GM23338 (cell line): ENCODE measurements at regions not wholly inside any gene's neighbourhood (a gene's known extent, or its start where the extent isn't known, plus 50 kb on each side); places are given as distances from the start of the nearest gene placed in this dataset.

Experiments
- ATAC-seq: fragments of 200-7000 bp; cut with Tn5 transposase; 3 replicates; pipeline ENCODE4 v1.9.1; 2020
- DNase-seq: peaks from one replicate; pipeline ENCODE4 v3.0.0-alpha.2; 2015; ENCODE audit warnings: low spot score
- H2AFZ ChIP-seq: fragments of 200-600 bp; sonication (generic); 2 replicates; pipeline ENCODE4 v1.8.0; 2016; ENCODE audit warnings: antibody characterized with exemption, mild to moderate bottlenecking, moderate library complexity
- H3F3A ChIP-seq: fragments of 200-600 bp; sonication (generic); replicated peaks from 2 replicates; pipeline ENCODE4 v1.8.0; 2017; ENCODE audit warnings: antibody characterized with exemption, mixed run types, low read depth
- H3K27ac ChIP-seq: fragments of 200-600 bp; sonication (generic); 2 replicates; pipeline ENCODE4 v1.6.1; 2016; ENCODE audit warnings: low read depth
- H3K27me3 ChIP-seq: fragments of 200-600 bp; sonication (generic); 2 replicates; pipeline ENCODE4 v1.8.0; 2016; ENCODE audit warnings: mild to moderate bottlenecking, mixed run types, moderate library complexity; ENCODE audit not compliant: insufficient read depth
- H3K36me3 ChIP-seq: fragments of 200-600 bp; sonication (generic); 2 replicates; pipeline ENCODE4 v1.8.0; 2016; ENCODE audit warnings: mild to moderate bottlenecking; ENCODE audit not compliant: insufficient read depth
- H3K4me1 ChIP-seq: fragments of 200-600 bp; sonication (generic); 2 replicates; pipeline ENCODE4 v1.8.0; 2016; ENCODE audit warnings: mild to moderate bottlenecking, moderate library complexity; ENCODE audit not compliant: insufficient read depth
- H3K4me2 ChIP-seq: fragments of 200-600 bp; sonication (generic); 2 replicates; pipeline ENCODE4 v1.7.1; 2017; ENCODE audit warnings: mixed run types
- H3K4me3 ChIP-seq: fragments of 200-600 bp; sonication (generic); 2 replicates; pipeline ENCODE4 v1.6.1; 2016; ENCODE audit warnings: mixed run types
- H3K79me2 ChIP-seq: fragments of 200-600 bp; sonication (generic); replicated peaks from 2 replicates; pipeline ENCODE4 v1.8.0; 2017; ENCODE audit warnings: mild to moderate bottlenecking; ENCODE audit not compliant: insufficient read depth
- H3K9me2 ChIP-seq: fragments of 200-600 bp; sonication (generic); 2 replicates; pipeline ENCODE4 v1.8.0; 2017; ENCODE audit not compliant: insufficient read depth
- H4K20me1 ChIP-seq: fragments of 200-600 bp; sonication (generic); replicated peaks from 2 replicates; pipeline ENCODE4 v1.8.0; 2017; ENCODE audit warnings: mild to moderate bottlenecking; ENCODE audit not compliant: insufficient read depth
- H3K27ac Mint-ChIP-seq: 2 replicates; pipeline ENCODE4 v1.8.0; 2020; ENCODE audit warnings: inconsistent platforms, mild to moderate bottlenecking, moderate library complexity, mixed read lengths
- H3K27me3 Mint-ChIP-seq: 3 replicates; pipeline ENCODE4 v1.8.0; 2022; ENCODE audit warnings: low read depth, mild to moderate bottlenecking, moderate library complexity, mixed read lengths, inconsistent platforms; ENCODE audit not compliant: insufficient read depth, poor library complexity
- H3K36me3 Mint-ChIP-seq: 3 replicates; pipeline ENCODE4 v1.8.0; 2021; ENCODE audit warnings: low read depth, mild to moderate bottlenecking, inconsistent platforms, moderate library complexity, mixed read lengths
- H3K4me1 Mint-ChIP-seq: 3 replicates; pipeline ENCODE4 v1.8.0; 2020; ENCODE audit warnings: mild to moderate bottlenecking, inconsistent platforms, mixed read lengths
- H3K4me3 Mint-ChIP-seq: 3 replicates; pipeline ENCODE4 v1.8.0; 2021; ENCODE audit warnings: moderate library complexity, mild to moderate bottlenecking, inconsistent platforms, mixed read lengths
- H3K9me3 Mint-ChIP-seq: 3 replicates; pipeline ENCODE4 v1.8.0; 2020; ENCODE audit warnings: moderate library complexity, mild to moderate bottlenecking, inconsistent platforms, mixed read lengths
- CREB1 ChIP-seq: fragments of 250-450 bp; sonication (Bioruptor Pico); IDR thresholded peaks from 2 replicates; pipeline ENCODE4 v1.5.0; 2020; ENCODE audit warnings: low read depth, mild to moderate bottlenecking, moderate library complexity
- ETS1 ChIP-seq: IDR thresholded peaks from 2 replicates; pipeline ENCODE4 v1.6.1; 2016; ENCODE audit warnings: antibody characterized with exemption
- EZH2 ChIP-seq: fragments of 200-600 bp; sonication (generic); IDR thresholded peaks from one replicate; pipeline ENCODE4 v1.8.0; 2017; ENCODE audit warnings: antibody characterized with exemption, mild to moderate bottlenecking, low read depth; ENCODE audit not compliant: unreplicated experiment
- NANOG ChIP-seq: IDR thresholded peaks from 2 replicates; pipeline ENCODE4 v1.6.1; 2016; ENCODE audit warnings: antibody characterized with exemption, borderline replicate concordance
- POLR2AphosphoS5 ChIP-seq: IDR thresholded peaks from 2 replicates; pipeline ENCODE4 v1.6.1; 2016; ENCODE audit warnings: antibody characterized with exemption, low read depth
- REST ChIP-seq: IDR thresholded peaks from one replicate; pipeline ENCODE4 v1.6.1; 2018; ENCODE audit warnings: antibody characterized with exemption; ENCODE audit not compliant: unreplicated experiment
- STAT1 ChIP-seq: IDR thresholded peaks from one replicate; pipeline ENCODE4 v1.6.1; 2016; ENCODE audit warnings: antibody characterized with exemption; ENCODE audit not compliant: unreplicated experiment
- ZNF114 ChIP-seq: fragments of 250-450 bp; sonication (Bioruptor Pico); IDR thresholded peaks from 2 replicates; pipeline ENCODE4 v1.5.0; 2020; ENCODE audit warnings: mild to moderate bottlenecking, moderate library complexity
- ZNF331 ChIP-seq: fragments of 250-450 bp; sonication (Bioruptor Pico); IDR thresholded peaks from 2 replicates; pipeline ENCODE4 v1.5.0; 2020; ENCODE audit warnings: low read depth, mild to moderate bottlenecking, moderate library complexity
- ZNF462 ChIP-seq: fragments of 250-450 bp; sonication (Bioruptor Pico); IDR thresholded peaks from 2 replicates; pipeline ENCODE4 v1.5.0; 2020; ENCODE audit warnings: mild to moderate bottlenecking, moderate library complexity

- peaks cover 28% of the 10 kb centered on the region for H3K4me1 Mint-ChIP-seq
- DNase-seq, result no peak
- no peaks in the 10 kb centered on the region for H3K9me3 Mint-ChIP-seq
- Histone ChIP-seq H3K27me3 (no peaks in the 10 kb centered on the region), H3F3A (no peaks in the 10 kb centered on the region), H2AFZ (no peak overlapping the region; the same call in 1 of the 2 replicates), H3K36me3 (no peaks in the 10 kb centered on the region), H3K9me2 (no peaks in the 10 kb centered on the region), H3K4me2 (no peak overlapping the region), H3K27ac (no peak overlapping the region), H4K20me1 (no peaks in the 10 kb centered on the region), H3K4me3 (no peak overlapping the region), H3K4me1 (peaks cover 7% of the 10 kb centered on the region; the same call in 1 of the 2 replicates), H3K79me2 (no peaks in the 10 kb centered on the region)
- no peak overlapping the region for H3K27ac Mint-ChIP-seq
- H3K4me3 Mint-ChIP-seq, result no peak overlapping the region
- TF ChIP-seq NANOG (no peak), REST (no peak), STAT1 (no peak), EZH2 (no peak)
- H3K27me3 Mint-ChIP-seq, result peaks cover 13% of the 10 kb centered on the region
- no peak for ATAC-seq
- no peaks in the 10 kb centered on the region; the same call in 2 of the 3 replicates for H3K36me3 Mint-ChIP-seq
Measured at GRCh38 chr11:69935941-69936505, 116.8 kb upstream of the FGF3 start.

- Mint-ChIP-seq H3K4me3 (no peak overlapping the region), H3K27ac (no peak overlapping the region), H3K4me1 (peaks cover 26% of the 10 kb centered on the region), H3K36me3 (no peaks in the 10 kb centered on the region; the same call in 2 of the 3 replicates), H3K9me3 (no peaks in the 10 kb centered on the region), H3K27me3 (peaks cover 10% of the 10 kb centered on the region)
- DNase-seq (no peak), ATAC-seq (no peak)
- H3K9me2 ChIP-seq, result no peaks in the 10 kb centered on the region
- no peak overlapping the region for H2AFZ ChIP-seq
- no peak overlapping the region for H3K27ac ChIP-seq
- no peaks in the 10 kb centered on the region for H4K20me1 ChIP-seq
- no peaks in the 10 kb centered on the region for H3K36me3 ChIP-seq
- no peak overlapping the region for H3K4me3 ChIP-seq
- peaks cover 7% of the 10 kb centered on the region; the same call in 1 of the 2 replicates for H3K4me1 ChIP-seq
- H3F3A ChIP-seq, result no peaks in the 10 kb centered on the region
- no peak overlapping the region for H3K4me2 ChIP-seq
- H3K27me3 ChIP-seq, result no peaks in the 10 kb centered on the region
- no peaks in the 10 kb centered on the region for H3K79me2 ChIP-seq
- TF ChIP-seq ZNF114 (CRISPR knock-in tag), result no peak
- no peak for TF ChIP-seq EZH2
- no peak for TF ChIP-seq ZNF462 (CRISPR knock-in tag)
- TF ChIP-seq POLR2AphosphoS5, result no peak
- no peak for TF ChIP-seq CREB1 (CRISPR knock-in tag)
- no peak for TF ChIP-seq STAT1
- no peak for TF ChIP-seq ETS1
- no peak for TF ChIP-seq ZNF331
Measured at GRCh38 chr11:69936771-69937170, 117.6 kb upstream of the FGF3 start.
